Astrocyte of the hippocampus (primary cell): ENCODE measurements at regions not wholly inside any gene's neighbourhood (a gene's known extent, or its start where the extent isn't known, plus 50 kb on each side); places are given as distances from the start of the nearest gene placed in this dataset.
"Not testable (repeated sequence)": the region's sequence is repeated elsewhere in the genome, so short reads cannot be mapped to it uniquely, and the experiment has no call there.

Experiments
- DNase-seq: peaks from one replicate; pipeline ENCODE4 v3.0.0; 2011; ENCODE audit warnings: low read depth, low spot score

DNA sequence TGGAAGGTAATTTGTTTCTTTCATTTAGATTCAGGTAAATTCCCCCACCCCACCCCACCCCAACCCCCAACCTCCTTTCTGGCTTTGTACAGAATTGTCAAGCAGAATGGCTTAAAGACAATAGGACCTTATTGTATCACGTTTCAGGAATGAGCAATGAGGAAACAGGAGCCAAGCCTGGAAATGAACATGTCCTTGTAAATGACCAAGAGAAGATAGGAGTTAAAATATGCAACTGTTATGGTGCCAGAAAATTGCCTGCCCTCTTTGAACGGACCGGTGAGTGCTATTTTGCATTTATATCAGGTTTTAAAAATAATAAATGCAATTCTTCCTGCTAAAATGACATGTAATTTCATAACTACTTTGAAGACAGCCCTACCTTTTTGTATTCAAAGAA is 141.6 kb upstream of the PELI2 start:
- DNase-seq = peak; percentile 16

GRCh38 chr14:55977392-55978150 is 140.6 kb upstream of the PELI2 start:
- DNase-seq = peak; percentile 28

DNA sequence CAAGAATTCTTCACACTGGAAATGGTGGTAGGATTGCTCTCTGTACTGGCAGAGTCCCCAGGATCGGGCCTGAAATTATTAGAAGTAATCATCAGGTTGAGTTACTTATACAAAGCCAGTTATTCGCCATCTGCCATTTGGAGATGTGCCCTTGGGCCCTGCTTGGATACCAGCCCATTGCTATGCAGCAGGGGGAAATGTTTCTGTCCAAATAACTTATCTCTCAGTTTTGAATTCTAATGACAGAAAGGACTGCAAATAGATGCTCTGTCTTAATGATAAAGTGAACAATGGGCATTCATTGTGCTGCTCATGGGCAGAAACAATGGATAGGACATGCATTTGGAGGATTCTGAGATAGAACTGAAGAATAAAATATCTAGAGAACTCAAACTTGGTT is 139.1 kb upstream of the PELI2 start:
- no peak for DNase-seq

DNA sequence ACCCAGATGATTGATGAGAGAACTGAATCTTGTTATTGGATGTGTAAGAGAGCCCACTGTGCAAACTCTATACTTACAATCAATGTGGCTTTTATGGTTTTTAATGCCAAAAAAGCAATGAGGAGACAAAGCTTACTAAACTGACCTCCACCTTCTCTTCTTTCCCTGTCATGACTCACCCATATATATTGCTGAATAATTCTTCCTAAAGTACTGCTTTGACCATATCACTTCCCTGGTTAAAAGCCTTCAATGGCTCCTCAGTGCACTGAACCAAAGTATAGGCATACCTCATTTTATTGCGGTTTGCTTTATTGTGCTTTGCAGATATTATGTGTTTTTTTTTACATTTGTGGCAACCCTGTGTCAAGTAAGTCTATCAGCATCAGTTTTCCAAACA is 138.4 kb upstream of the PELI2 start:
- no peak for DNase-seq

- DNase-seq = no peak
Observed at GRCh38 chr14:55980970-55981369, 137.2 kb upstream of the PELI2 start.

DNA sequence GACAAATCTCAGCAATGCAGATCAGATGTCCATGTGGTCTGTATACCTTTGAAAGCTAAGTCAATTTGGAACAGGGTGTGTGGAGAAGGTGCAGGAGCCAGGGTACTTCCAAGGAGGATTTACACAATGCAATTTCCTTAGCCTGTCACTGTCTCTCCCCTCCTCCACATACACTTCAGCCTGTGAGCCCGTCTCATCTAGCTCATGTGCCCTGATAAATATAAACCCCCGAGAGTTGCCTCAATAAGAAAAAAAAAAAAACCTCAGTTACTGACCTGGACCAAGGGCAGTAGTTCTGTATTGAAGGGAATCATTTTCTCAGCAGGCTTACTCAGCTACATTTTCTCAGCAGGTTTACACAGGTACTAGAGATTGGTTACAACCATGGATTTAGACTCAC is 132.1 kb upstream of the PELI2 start:
- no peak for DNase-seq

DNA sequence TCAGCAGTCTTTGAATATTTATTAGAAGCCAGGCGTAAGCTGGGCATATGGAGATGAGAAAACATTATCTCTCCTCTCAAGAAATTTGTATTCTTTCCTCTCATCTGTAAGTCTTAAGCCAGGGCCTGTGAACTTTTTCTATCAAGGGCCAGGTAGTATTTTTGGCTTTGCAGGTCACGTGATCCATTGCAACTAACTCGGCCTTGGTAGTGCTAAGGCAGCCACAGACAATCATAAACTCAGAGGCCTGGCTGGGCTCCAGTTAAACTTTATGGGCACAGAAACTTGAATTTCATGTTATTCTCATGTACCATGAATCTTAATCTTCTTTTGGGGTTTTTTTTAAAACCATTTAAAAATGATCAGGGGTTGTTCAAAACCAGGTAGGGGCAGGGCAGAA is 117.4 kb upstream of the PELI2 start:
- DNase-seq = no peak

DNA sequence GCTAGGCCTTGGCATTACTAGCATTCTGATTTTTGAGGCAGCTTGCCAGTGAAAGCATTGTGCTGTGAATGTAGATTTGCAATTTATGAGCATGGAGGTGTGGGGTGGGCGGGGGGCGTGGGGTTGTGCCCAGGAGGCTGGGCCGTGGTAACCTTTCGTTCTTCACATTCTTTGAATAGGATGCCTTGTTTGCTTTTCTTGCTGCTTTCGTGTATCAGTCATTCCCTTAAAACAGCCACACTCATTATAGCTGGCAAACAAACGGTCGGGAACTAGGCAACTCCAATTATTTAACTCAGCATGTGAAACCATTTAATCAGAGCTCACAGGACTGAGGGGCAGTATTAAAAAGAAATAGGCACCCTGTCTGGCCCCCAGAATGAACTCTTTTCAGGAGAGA is 115.9 kb upstream of the PELI2 start:
- DNase-seq = peak; percentile 90

DNA sequence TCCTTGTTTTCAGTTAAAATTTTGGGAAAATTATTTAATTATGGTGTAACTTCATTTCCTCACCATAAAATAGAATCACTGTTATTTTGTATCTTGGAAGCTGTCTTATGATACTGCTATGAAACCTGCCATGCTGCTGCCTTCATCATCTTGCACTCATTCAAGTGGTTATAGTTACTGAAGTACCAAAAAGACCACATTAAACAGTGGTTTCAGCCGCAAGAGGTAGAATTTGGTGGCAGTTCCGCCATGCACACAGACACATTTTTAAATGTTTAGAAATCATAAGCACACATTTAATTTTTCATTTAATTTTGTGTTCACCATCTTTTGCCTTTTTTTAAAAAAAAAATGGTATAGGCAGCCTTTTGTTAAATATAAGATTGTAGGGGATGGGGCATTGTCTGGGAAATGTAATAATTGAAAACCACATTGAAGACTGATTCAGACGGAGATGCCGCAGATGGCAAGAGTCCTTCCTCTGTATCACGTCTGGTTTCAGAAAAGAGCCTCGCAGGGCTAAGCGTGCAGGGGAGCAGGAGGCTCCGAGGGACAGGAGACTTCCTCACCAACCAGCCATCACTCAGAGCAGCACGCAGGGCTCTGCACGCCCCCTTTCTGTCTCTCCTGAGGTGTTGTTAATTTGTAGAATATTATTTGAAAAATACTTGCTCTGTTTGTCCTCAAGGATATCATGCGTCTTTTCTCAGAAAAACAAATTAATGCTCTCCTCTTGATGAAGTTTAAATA is 115.2 kb upstream of the PELI2 start:
- DNase-seq = peak; percentile 23

DNA sequence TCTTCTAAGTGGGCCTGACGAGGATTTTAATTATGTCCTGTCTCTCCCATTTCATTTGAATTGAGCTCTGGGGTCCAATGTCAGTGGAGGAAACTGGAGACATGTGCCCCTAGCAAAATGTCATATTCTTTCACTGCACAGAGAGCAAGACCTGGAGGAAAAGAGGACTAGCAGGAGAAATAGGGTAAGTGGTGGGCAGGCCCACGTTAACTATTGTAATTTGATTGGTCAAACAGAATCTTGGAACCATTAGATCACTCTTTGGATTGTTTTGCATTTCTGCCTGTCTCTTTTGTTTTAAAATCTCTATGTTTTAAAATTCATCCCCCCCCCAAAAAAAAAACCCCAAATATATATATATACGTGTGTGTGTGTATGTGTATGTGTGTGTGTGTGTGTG is 113.9 kb upstream of the PELI2 start:
- DNase-seq = peak; percentile 32

DNA sequence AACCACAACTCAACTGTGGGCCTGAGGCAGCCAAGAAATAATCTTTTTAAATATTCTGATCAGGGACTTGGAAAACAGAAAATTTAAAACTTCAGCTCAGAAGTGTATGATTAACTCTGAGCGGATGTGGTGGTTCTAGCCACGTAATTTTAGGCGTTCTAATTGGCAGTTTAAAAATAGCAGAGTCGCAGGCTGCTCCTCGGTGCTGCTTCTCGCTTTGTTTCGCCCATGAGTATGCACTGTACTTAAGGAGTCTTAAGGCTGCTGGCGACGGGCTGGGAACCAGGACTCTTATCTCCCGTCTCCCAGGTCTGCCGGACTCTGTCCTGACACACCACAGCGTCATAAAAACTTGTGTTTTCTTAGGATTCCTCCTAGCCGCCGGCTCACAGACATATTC is 113.4 kb upstream of the PELI2 start:
- peak; percentile 87 for DNase-seq

DNA sequence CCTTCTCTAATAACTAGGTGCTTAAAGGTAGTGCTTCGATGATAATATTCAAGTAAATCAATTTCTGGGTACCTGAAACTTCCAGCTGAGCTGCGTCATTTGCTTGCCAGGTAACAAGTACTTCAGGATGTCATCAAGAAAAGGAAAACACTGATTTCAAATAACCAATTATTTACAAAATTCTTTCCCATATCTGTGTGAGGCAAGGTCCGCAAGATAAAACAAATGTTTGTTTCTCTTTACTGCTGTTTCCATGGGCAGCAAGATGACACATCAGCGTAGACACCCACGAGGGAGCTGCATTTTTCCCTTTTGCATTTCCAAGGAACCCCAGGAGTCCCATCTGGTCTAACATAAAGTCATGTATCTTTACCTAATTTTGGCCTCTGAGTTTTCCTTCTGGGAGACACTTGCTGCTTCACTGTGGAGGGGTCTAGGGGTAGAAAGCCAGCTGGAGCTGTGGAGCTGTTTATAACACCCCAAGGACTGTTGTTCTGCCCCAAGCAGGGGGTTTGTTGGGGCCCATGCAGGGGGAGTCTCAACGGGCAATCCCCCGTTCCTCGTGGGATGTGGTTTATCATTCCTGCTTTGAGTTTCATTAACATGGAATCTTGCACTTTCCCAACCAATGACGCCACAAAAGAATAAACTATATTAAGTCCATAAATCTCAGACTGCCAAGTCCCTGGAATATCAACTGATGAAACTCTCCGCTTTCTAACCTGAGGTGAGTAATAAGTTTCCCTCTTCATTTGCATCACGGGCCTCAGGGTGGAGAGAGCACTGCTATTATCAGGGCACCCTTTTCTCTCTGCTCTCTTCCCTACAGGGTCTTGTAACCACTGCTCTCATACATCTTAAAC is 112.8 kb upstream of the PELI2 start:
- peak; percentile 86 for DNase-seq

GRCh38 chr14:56007491-56007890 is 110.7 kb upstream of the PELI2 start:
- not testable (repeated sequence) for DNase-seq

GRCh38 chr14:56008150-56008549 is 110.1 kb upstream of the PELI2 start:
- DNase-seq = no peak

DNA sequence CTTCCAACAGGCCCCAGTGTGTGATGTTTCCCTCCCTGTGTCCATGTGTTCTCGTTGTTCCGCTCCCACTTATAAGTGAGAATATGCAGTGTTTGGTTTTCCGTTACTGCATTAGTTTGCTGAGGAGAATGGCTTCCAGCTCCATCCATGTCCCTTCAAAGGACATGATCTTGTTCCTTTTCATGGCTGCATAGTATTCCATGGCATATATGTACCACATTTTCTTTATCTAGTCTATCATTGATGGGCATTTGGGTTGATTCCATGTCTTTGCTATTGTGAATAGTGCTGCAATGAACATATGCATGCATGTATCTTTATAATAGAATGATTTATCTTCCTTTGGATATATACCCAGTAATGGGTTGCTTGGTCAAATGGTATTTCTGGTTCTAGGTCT is 109.5 kb upstream of the PELI2 start:
- DNase-seq = not testable (repeated sequence)

- DNase-seq = peak; percentile 17
Observed at GRCh38 chr14:56023661-56024081, 94.5 kb upstream of the PELI2 start.

GRCh38 chr14:56025191-56025590 is 93.0 kb upstream of the PELI2 start:
- no peak for DNase-seq

DNA sequence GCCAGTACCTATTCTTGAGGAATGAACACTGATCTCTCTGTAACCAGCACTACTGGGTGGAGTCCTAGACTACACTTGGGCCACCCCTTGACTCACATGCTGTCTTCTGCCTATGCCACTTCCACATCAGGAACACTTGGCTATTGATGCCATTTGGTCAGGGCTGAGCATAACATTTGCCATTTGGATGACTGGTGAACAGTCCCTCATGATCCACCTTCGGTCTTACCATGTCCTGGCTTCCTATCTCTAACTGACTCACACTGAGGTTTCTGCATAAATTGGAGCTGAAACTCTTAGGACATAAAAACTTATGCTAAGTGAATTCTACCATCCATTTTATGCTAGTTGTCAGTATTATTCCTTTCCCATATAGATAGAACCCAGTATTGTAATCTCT is 91.7 kb upstream of the PELI2 start:
- DNase-seq = no peak

- no peak for DNase-seq
Observed at GRCh38 chr14:56027421-56027820, 90.8 kb upstream of the PELI2 start.

DNA sequence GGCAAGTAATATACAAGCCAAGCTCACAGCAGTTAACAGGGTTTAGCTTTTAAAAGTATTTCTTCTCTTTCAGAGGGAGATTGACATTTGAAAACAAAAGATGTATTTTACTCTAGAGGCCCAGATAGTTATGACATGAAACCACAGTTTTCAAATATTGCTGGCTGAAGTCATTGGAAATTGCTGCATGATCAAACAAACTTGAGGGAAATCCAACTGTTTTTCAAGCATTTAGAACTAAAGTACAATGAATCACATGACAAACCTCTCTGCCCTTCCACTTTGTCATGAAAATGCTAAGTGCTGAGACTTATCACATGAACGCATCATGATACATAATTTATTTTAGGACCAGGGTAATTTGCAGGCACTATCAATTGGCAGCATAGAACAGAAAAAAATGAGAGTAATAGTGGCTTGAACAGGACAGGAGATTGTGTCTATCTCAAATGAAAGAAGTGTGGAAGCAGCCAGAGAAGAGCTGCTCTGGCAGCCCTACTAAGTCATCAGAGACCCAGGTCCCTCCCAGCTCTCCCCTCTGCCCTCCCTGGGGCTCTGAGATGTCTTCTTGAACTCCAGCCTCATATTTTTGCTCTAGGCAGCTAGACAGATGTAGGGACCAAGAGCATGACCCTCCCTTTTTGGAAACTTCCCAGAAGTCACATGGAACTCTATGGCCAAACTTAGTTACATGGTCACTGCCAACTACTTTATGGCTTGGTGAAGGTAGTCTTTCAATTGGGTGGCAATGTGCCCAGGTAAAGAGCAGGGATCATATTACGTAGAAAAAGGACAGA is 90.1 kb upstream of the PELI2 start:
- no peak for DNase-seq

DNA sequence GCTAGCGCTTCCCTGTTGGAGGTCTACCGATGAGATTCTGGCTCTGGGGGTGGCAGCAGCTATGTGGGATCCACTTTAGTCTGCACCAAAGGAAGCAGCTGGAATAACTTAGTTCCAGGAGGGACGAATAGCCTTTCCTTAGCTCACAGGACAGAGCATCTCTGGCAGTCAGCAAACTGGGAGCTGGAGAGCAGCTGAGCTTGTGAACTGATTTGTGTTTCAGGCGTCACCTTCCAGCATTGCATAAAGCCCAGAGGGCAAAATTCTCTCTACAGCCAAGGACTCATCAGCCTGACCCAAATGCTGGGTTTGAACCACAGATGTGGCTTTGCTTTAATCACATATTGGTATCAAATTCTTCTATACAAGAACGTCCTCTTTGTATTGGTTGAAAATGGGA is 81.9 kb upstream of the PELI2 start:
- DNase-seq = no peak
